CD1c-positive myeloid dendritic cell (primary cell): ENCODE measurements at regions not wholly inside any gene's neighbourhood (a gene's known extent, or its start where the extent isn't known, plus 50 kb on each side); places are given as distances from the start of the nearest gene placed in this dataset.
A peak's percentile ranks its signal among the peaks of the same experiment; 100 is the strongest.

ENCODE experiments used
- DNase-seq: peaks from one replicate; pipeline ENCODE4 v3.0.0-alpha.2; 2016; ENCODE audit errors: extremely low spot score

- no peak for DNase-seq
Measured at GRCh38 chr14:62141139-62141538, 378.9 kb downstream of the SNAPC1 start.

- DNase-seq = no peak
Measured at GRCh38 chr14:62143245-62143644, 381.0 kb downstream of the SNAPC1 start.

GRCh38 chr14:62144863-62145262, 382.6 kb downstream of the SNAPC1 start:
- no peak for DNase-seq

- DNase-seq = no peak
Measured at GRCh38 chr14:62146030-62146429, 383.8 kb downstream of the SNAPC1 start.

- no peak for DNase-seq
Measured at GRCh38 chr14:62156052-62156451, 393.8 kb downstream of the SNAPC1 start.

GRCh38 chr14:62158779-62159178, 396.6 kb downstream of the SNAPC1 start:
- no peak for DNase-seq

GRCh38 chr14:62159314-62159713, 397.1 kb downstream of the SNAPC1 start:
- no peak for DNase-seq

GRCh38 chr14:62162998-62163589, 400.9 kb downstream of the SNAPC1 start:
- DNase-seq = peak; percentile 26

GRCh38 chr14:62168564-62169155, 406.4 kb downstream of the SNAPC1 start:
- DNase-seq = no peak

GRCh38 chr14:62179367-62180018, 417.3 kb downstream of the SNAPC1 start:
- no peak for DNase-seq

GRCh38 chr14:62181591-62181990, 419.4 kb downstream of the SNAPC1 start:
- no peak for DNase-seq

GRCh38 chr14:62185078-62185477, 422.9 kb downstream of the SNAPC1 start:
- no peak for DNase-seq

- DNase-seq = no peak
Measured at GRCh38 chr14:62187265-62187664, 425.0 kb downstream of the SNAPC1 start.

GRCh38 chr14:62189698-62190097, 427.5 kb downstream of the SNAPC1 start:
- DNase-seq = no peak

- no peak for DNase-seq
Measured at GRCh38 chr14:62206456-62206855, 444.2 kb downstream of the SNAPC1 start.

GRCh38 chr14:62209287-62209899, 447.2 kb downstream of the SNAPC1 start:
- no peak for DNase-seq

- no peak for DNase-seq
Measured at GRCh38 chr14:62213516-62213915, 451.3 kb downstream of the SNAPC1 start.

GRCh38 chr14:62216121-62216520, 453.9 kb downstream of the SNAPC1 start:
- no peak for DNase-seq

- no peak for DNase-seq
Measured at GRCh38 chr14:62234849-62235248, 472.6 kb downstream of the SNAPC1 start.

- DNase-seq = no peak
Measured at GRCh38 chr14:62244221-62244620, 482.0 kb downstream of the SNAPC1 start.

GRCh38 chr14:62247266-62247665, 485.0 kb downstream of the SNAPC1 start:
- no peak for DNase-seq

- DNase-seq = no peak
Measured at GRCh38 chr14:62251237-62251636, 489.0 kb downstream of the SNAPC1 start.

- no peak for DNase-seq
Measured at GRCh38 chr14:62253171-62253570, 491.0 kb downstream of the SNAPC1 start.
